Liver (tissue), 8 donors: ENCODE measurements at regions not wholly inside any gene's neighbourhood (a gene's known extent, or its start where the extent isn't known, plus 50 kb on each side); places are given as distances from the start of the nearest gene placed in this dataset.

Experiments used
- DNase-seq: peaks from one replicate; pipeline ENCODE4 v3.0.0-alpha.2; 2017; ENCODE audit warnings: low spot score
- H3K27ac ChIP-seq, 2 donors: one replicate each; pipeline ENCODE4 v1.7.0; 2013; ENCODE audit warnings: inconsistent platforms in 2 of 2, low read length in 2 of 2, control low read depth in 1 of 2, low read depth in 1 of 2, mild to moderate bottlenecking in 1 of 2
- H3K27me3 ChIP-seq, 4 donors: one replicate each; pipeline versions ENCODE4 v1.6.1 to v1.7.0; 2013; ENCODE audit warnings: low read length in 3 of 4, inconsistent platforms in 1 of 4, mild to moderate bottlenecking in 1 of 4, moderate library complexity in 1 of 4; ENCODE audit not compliant: control insufficient read depth in 4 of 4, insufficient read depth in 4 of 4
- H3K36me3 ChIP-seq, 4 donors: one replicate each; pipeline versions ENCODE4 v1.6.1 to v1.7.0; 2013; ENCODE audit warnings: low read length in 3 of 4, mild to moderate bottlenecking in 3 of 4, low read depth in 1 of 4, moderate library complexity in 1 of 4; ENCODE audit not compliant: control insufficient read depth in 4 of 4, insufficient read depth in 3 of 4
- H3K4me1 ChIP-seq, 4 donors: one replicate each; pipeline versions ENCODE4 v1.6.1 to v1.7.0; 2013; ENCODE audit warnings: low read length in 3 of 4, mild to moderate bottlenecking in 3 of 4, moderate library complexity in 1 of 4; ENCODE audit not compliant: control insufficient read depth in 4 of 4, insufficient read depth in 4 of 4
- H3K4me3 ChIP-seq, 3 donors: one replicate each; pipeline versions ENCODE4 v1.6.1 to v1.7.0; 2013; ENCODE audit warnings: low read length in 3 of 3, control low read depth in 1 of 3, low read depth in 1 of 3, mild to moderate bottlenecking in 1 of 3
- H3K9ac ChIP-seq, 2 donors: one replicate each; pipeline ENCODE4 v1.7.0; 2013; ENCODE audit warnings: low read length in 2 of 2, mild to moderate bottlenecking in 2 of 2, moderate library complexity in 2 of 2, control low read depth in 1 of 2, low read depth in 1 of 2
- H3K9me3 ChIP-seq, 4 donors: one replicate each; pipeline versions ENCODE4 v1.6.1 to v1.7.0; 2013; ENCODE audit warnings: low read length in 3 of 4; ENCODE audit not compliant: control insufficient read depth in 4 of 4
- EGR1 ChIP-seq, 2 donors: IDR thresholded peaks; 2 replicates each; pipeline ENCODE4 v1.6.1; 2016 to 2018; ENCODE audit warnings: antibody characterized with exemption in 2 of 2, low read depth in 2 of 2
- FOXA1 ChIP-seq: IDR thresholded peaks from 2 replicates; pipeline ENCODE4 v1.6.1; 2016; ENCODE audit warnings: antibody characterized with exemption
- FOXA2 ChIP-seq: IDR thresholded peaks from 2 replicates; pipeline ENCODE4 v1.6.1; 2016; ENCODE audit warnings: antibody characterized with exemption
- GABPA ChIP-seq, 2 donors: IDR thresholded peaks in 1 of 2; conservative IDR thresholded peaks in 1 of 2; 2 replicates each; pipeline ENCODE4 v1.6.1; 2016; ENCODE audit warnings: antibody characterized with exemption in 2 of 2, mild to moderate bottlenecking in 1 of 2, moderate library complexity in 1 of 2
- HNF4A ChIP-seq, 2 donors: conservative IDR thresholded peaks; 2 replicates each; pipeline ENCODE4 v1.6.1; 2016; ENCODE audit warnings: antibody characterized with exemption in 2 of 2, mild to moderate bottlenecking in 2 of 2
- HNF4G ChIP-seq: IDR thresholded peaks from 2 replicates; pipeline ENCODE4 v1.6.1; 2016; ENCODE audit warnings: antibody characterized with exemption
- JUND ChIP-seq, 2 donors: IDR thresholded peaks; 2 replicates each; pipeline ENCODE4 v1.6.1; 2016; ENCODE audit warnings: antibody characterized with exemption in 2 of 2
- NR2F2 ChIP-seq: IDR thresholded peaks from 2 replicates; pipeline ENCODE4 v1.6.1; 2016; ENCODE audit warnings: antibody characterized with exemption
- RAD21 ChIP-seq, 2 donors: IDR thresholded peaks; 2 replicates each; pipeline ENCODE4 v1.6.1; 2016; ENCODE audit warnings: antibody characterized with exemption in 2 of 2, mild to moderate bottlenecking in 2 of 2
- REST ChIP-seq: IDR thresholded peaks from 2 replicates; pipeline ENCODE4 v1.6.1; 2016; ENCODE audit warnings: antibody characterized with exemption, mild to moderate bottlenecking
- RXRA ChIP-seq, 2 donors: IDR thresholded peaks; 2 replicates each; pipeline ENCODE4 v1.6.1; 2017 to 2018; ENCODE audit warnings: antibody characterized with exemption in 2 of 2, mild to moderate bottlenecking in 1 of 2
- SP1 ChIP-seq: IDR thresholded peaks from 2 replicates; pipeline ENCODE4 v1.6.1; 2018; ENCODE audit warnings: antibody characterized with exemption, mild to moderate bottlenecking
- TAF1 ChIP-seq: conservative IDR thresholded peaks from 2 replicates; pipeline ENCODE4 v1.6.1; 2016; ENCODE audit warnings: antibody characterized with exemption, mild to moderate bottlenecking
- YY1 ChIP-seq: IDR thresholded peaks from 2 replicates; pipeline ENCODE4 v1.6.1; 2016; ENCODE audit warnings: antibody characterized with exemption, mild to moderate bottlenecking
- WGBS: extraction: QIAGEN DNeasy Blood & Tissue Kit; methylation state at CpG from one replicate; pipeline ENCODE4 v1.1.7; 2013; 5-methylcytosine and 5-hydroxymethylcytosine counted together
- TF ChIP-seq, protein P1 (sequence below): IDR thresholded peaks from 2 replicates; pipeline ENCODE4 v1.6.1; 2016; ENCODE audit warnings: antibody characterized with exemption
- TF ChIP-seq, protein P2 (sequence below): IDR thresholded peaks from 2 replicates; pipeline ENCODE4 v1.6.1; 2016; ENCODE audit warnings: antibody characterized with exemption
- TF ChIP-seq, protein P3 (sequence below): fragments of 150-350 bp; IDR thresholded peaks from 2 replicates; pipeline ENCODE4 v1.5.1; 2017; ENCODE audit warnings: improper control_type of control experiment, low read depth, low read length; ENCODE audit not compliant: missing input control
- donor health status: healthy.
- donor health status: healthy.
- donor health status: healthy.
- donor health status: healthy.
- donor health status: healthy.

DNA sequence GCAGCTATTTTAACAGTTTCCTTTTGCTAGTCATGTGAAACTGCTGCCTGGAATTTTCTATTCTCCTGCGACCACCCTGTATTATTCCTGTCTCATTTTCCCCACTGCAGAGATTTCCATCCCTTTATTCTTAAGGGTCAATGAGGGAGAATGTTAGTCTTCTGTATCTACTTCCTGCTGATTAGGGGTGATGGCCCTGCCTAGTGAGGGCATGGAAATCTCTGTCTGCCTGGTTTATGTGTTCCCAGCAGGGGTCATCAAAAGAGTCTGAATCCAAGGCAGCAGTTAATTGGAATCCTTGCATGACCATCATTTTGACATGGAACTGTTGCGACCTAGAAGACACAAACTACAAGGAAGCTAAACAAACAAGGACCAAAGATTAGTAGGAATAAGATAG lies 325.2 kb downstream of the PLPP3 start:
- no peak for DNase-seq
- WGBS: 87% methylated on average over 2 of the region's 2 CpGs
- H3K36me3 ChIP-seq: no peaks in the 10 kb centered on the region
- H3K27me3 ChIP-seq: no peaks in the 10 kb centered on the region
- H3K4me1 ChIP-seq: no peaks in the 10 kb centered on the region
- no peaks in the 10 kb centered on the region for H3K9me3 ChIP-seq
- no peak overlapping the region for H3K27ac ChIP-seq
- no peak for TF ChIP-seq TAF1
- peak; percentile 33 for TF ChIP-seq NR2F2
- peak in 1 of 2 donors; percentile 45 for TF ChIP-seq RAD21 (IDR thresholded peaks at IDR 0.05)
- H3K9ac ChIP-seq: no peak overlapping the region
- no peak overlapping the region for H3K4me3 ChIP-seq

DNA sequence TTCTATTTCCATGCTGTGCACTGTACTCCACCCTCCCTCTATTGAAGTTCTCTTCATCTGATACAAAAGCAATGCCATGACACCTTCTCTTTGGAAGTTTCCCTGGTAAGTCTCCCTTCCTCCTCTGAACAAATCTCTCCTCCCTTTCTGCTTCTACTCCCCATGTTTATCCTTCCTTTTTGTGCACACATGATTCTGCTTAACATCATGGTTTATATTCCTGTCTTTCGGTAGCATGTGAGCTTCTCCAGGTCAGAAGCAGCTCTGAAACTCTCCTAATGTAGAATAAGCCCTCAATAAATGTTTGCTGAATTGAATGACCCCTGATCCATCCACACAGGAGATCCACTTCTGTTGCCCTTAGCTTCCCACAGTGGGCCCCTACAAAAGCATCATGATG lies 328.6 kb downstream of the PLPP3 start:
- no peaks in the 10 kb centered on the region for H3K36me3 ChIP-seq
- no peak overlapping the region for H3K27ac ChIP-seq
- H3K9ac ChIP-seq: no peak overlapping the region
- no peaks in the 10 kb centered on the region for H3K27me3 ChIP-seq
- no peaks in the 10 kb centered on the region for H3K9me3 ChIP-seq
- WGBS: 95% methylated on average over 1 of the region's 1 CpG
- no peak overlapping the region for H3K4me3 ChIP-seq
- TF ChIP-seq RXRA (IDR thresholded peaks at IDR 0.05) (no peak), JUND (IDR thresholded peaks at IDR 0.05) (no peak), HNF4A (conservative IDR thresholded peaks at IDR 0.05) (no peak), YY1 (no peak), SP1 (no peak), HNF4G (no peak), FOXA2 (no peak), TAF1 (no peak), RAD21 (IDR thresholded peaks at IDR 0.05) (no peak), FOXA1 (no peak), REST (no peak), EGR1 (IDR thresholded peaks at IDR 0.05; ENCODE audit: low read depth in 2 of 2) (no peak)
- TF ChIP-seq, protein P1, sequence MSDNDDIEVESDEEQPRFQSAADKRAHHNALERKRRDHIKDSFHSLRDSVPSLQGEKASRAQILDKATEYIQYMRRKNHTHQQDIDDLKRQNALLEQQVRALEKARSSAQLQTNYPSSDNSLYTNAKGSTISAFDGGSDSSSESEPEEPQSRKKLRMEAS: no peak
- TF ChIP-seq, protein P2, sequence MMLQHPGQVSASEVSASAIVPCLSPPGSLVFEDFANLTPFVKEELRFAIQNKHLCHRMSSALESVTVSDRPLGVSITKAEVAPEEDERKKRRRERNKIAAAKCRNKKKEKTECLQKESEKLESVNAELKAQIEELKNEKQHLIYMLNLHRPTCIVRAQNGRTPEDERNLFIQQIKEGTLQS: no peak
- no peak for DNase-seq
- H3K4me1 ChIP-seq: no peaks in the 10 kb centered on the region

DNA sequence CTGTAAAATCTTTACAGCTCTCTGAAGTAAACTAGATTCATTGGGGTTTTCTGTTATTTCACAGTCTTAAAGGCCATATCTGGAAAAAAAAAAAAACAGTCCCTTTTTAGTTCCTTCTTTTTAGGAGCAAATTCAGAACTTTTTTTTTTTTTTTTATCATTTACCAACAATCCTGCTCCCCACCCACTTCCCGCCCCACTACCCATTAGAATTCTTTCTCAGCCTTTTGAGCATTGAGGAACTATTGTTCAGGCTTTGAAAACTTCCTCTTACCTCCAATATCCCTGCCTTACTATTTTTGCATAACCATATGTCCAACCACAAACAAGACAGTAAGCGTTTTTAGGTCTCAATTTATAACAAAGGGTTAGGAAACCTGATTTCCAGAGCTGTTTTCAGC lies 330.1 kb downstream of the PLPP3 start:
- Histone ChIP-seq H3K27me3 (no peaks in the 10 kb centered on the region), H3K9ac (no peak overlapping the region), H3K36me3 (no peaks in the 10 kb centered on the region), H3K9me3 (no peaks in the 10 kb centered on the region), H3K4me3 (no peak overlapping the region), H3K4me1 (no peaks in the 10 kb centered on the region), H3K27ac (no peak overlapping the region)
- 79% methylated on average over 2 of the region's 2 CpGs for WGBS
- no peak for DNase-seq
- TF ChIP-seq YY1 (no peak), JUND (IDR thresholded peaks at IDR 0.05) (no peak), NR2F2 (no peak), TAF1 (no peak), HNF4G (no peak), GABPA (IDR thresholded peaks at IDR 0.05 in 1 of 2, conservative IDR thresholded peaks at IDR 0.05 in 1 of 2) (no peak), RXRA (IDR thresholded peaks at IDR 0.05) (no peak), RAD21 (IDR thresholded peaks at IDR 0.05) (no peak), SP1 (no peak), EGR1 (IDR thresholded peaks at IDR 0.05; ENCODE audit: low read depth in 2 of 2) (no peak), REST (no peak), FOXA2 (no peak)
- TF ChIP-seq, protein P1: no peak
- TF ChIP-seq, protein P3, sequence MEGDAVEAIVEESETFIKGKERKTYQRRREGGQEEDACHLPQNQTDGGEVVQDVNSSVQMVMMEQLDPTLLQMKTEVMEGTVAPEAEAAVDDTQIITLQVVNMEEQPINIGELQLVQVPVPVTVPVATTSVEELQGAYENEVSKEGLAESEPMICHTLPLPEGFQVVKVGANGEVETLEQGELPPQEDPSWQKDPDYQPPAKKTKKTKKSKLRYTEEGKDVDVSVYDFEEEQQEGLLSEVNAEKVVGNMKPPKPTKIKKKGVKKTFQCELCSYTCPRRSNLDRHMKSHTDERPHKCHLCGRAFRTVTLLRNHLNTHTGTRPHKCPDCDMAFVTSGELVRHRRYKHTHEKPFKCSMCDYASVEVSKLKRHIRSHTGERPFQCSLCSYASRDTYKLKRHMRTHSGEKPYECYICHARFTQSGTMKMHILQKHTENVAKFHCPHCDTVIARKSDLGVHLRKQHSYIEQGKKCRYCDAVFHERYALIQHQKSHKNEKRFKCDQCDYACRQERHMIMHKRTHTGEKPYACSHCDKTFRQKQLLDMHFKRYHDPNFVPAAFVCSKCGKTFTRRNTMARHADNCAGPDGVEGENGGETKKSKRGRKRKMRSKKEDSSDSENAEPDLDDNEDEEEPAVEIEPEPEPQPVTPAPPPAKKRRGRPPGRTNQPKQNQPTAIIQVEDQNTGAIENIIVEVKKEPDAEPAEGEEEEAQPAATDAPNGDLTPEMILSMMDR: no peak
